ENCODE measurements at regions not wholly inside any gene's neighbourhood (a gene's known extent, or its start where the extent isn't known, plus 50 kb on each side); places are given as distances from the start of the nearest gene placed in this dataset.

GRCh38 chr1:234901491-234902049 is 227.1 kb downstream of the TOMM20 start:
- DNase-seq: no peak
- Mint-ChIP-seq H3K4me1 (peaks cover 0 to 6% (median 0%) of the 10 kb centered on the region in 3 donors), H3K27ac (peak overlapping the region in 2 of 8 donors; percentile 52 to 58), H3K27me3 (peaks cover 0 to 3% of the 10 kb centered on the region in 2 donors), H3K4me3 (no peak overlapping the region), H3K36me3 (no peaks in the 10 kb centered on the region), H3K9me3 (no peaks in the 10 kb centered on the region)
- CTCF ChIA-PET: no interaction called here
- no peaks in the 10 kb centered on the region for H3K27me3 ChIP-seq (ENCODE audit: insufficient read depth, low read length, poor library complexity, severe bottlenecking)
- no peak overlapping the region for H3K27ac ChIP-seq (ENCODE audit: low read depth, low read length)
- H3K36me3 ChIP-seq (ENCODE audit: insufficient read depth, low read length): no peaks in the 10 kb centered on the region
- POLR2A ChIA-PET: no interaction called here
- H3K4me3 ChIP-seq (ENCODE audit: low read length): no peak overlapping the region
- H3K4me1 ChIP-seq (ENCODE audit: insufficient read depth, low read length): no peaks in the 10 kb centered on the region
- H3K9me3 ChIP-seq (ENCODE audit: low read length): no peaks in the 10 kb centered on the region

GRCh38 chr1:234900595-234900994 is 228.0 kb downstream of the TOMM20 start:
- ChIA-PET CTCF (no interaction called here), POLR2A (no interaction called here)
- Histone ChIP-seq H3K4me1 (ENCODE audit: insufficient read depth, low read length) (no peaks in the 10 kb centered on the region), H3K4me3 (ENCODE audit: low read length) (no peak overlapping the region), H3K27me3 (ENCODE audit: insufficient read depth, low read length, poor library complexity, severe bottlenecking) (no peaks in the 10 kb centered on the region), H3K27ac (ENCODE audit: low read depth, low read length) (no peak overlapping the region), H3K9me3 (ENCODE audit: low read length) (no peaks in the 10 kb centered on the region), H3K36me3 (ENCODE audit: insufficient read depth, low read length) (no peaks in the 10 kb centered on the region)
- Mint-ChIP-seq H3K27me3 (peaks cover 0 to 2% of the 10 kb centered on the region in 2 donors), H3K36me3 (no peaks in the 10 kb centered on the region), H3K27ac (no peak overlapping the region), H3K4me1 (peaks cover 0 to 9% (median 0%) of the 10 kb centered on the region in 3 donors), H3K4me3 (no peak overlapping the region), H3K9me3 (no peaks in the 10 kb centered on the region)
- DNase-seq: no peak

- Histone ChIP-seq H3K4me3 (ENCODE audit: low read length) (no peak overlapping the region), H3K9me3 (ENCODE audit: low read length) (no peaks in the 10 kb centered on the region), H3K36me3 (ENCODE audit: insufficient read depth, low read length) (no peaks in the 10 kb centered on the region), H3K27ac (ENCODE audit: low read depth, low read length) (no peak overlapping the region), H3K4me1 (ENCODE audit: insufficient read depth, low read length) (peaks cover under 1% of the 10 kb centered on the region), H3K27me3 (ENCODE audit: insufficient read depth, low read length, poor library complexity, severe bottlenecking) (no peaks in the 10 kb centered on the region)
- DNase-seq: no peak
- ChIA-PET CTCF (no interaction called here), POLR2A (no interaction called here)
- H3K36me3 Mint-ChIP-seq: no peaks in the 10 kb centered on the region
- no peaks in the 10 kb centered on the region for H3K9me3 Mint-ChIP-seq
- H3K4me1 Mint-ChIP-seq: peaks cover 2 to 11% (median 6%) of the 10 kb centered on the region in 3 donors
- H3K27me3 Mint-ChIP-seq: peaks cover 0 to 2% of the 10 kb centered on the region in 2 donors
- no peak overlapping the region for H3K27ac Mint-ChIP-seq
- no peak overlapping the region for H3K4me3 Mint-ChIP-seq
These were observed 228.9 kb downstream of the TOMM20 start for GRCh38 chr1:234899730-234900072.

- Mint-ChIP-seq H3K4me1 (peaks cover 8 to 16% (median 11%) of the 10 kb centered on the region in 3 donors), H3K4me3 (no peak overlapping the region), H3K36me3 (no peaks in the 10 kb centered on the region), H3K9me3 (no peaks in the 10 kb centered on the region), H3K27ac (peak overlapping the region in 1 of 8 donors; percentile 24), H3K27me3 (peaks cover 0 to 2% of the 10 kb centered on the region in 2 donors)
- H3K4me1 ChIP-seq (ENCODE audit: insufficient read depth, low read length): peaks cover 6% of the 10 kb centered on the region
- CTCF ChIA-PET: no interaction called here
- no peaks in the 10 kb centered on the region for H3K27me3 ChIP-seq (ENCODE audit: insufficient read depth, low read length, poor library complexity, severe bottlenecking)
- POLR2A ChIA-PET: no interaction called here
- H3K27ac ChIP-seq (ENCODE audit: low read depth, low read length): no peak overlapping the region
- no peak overlapping the region for H3K4me3 ChIP-seq (ENCODE audit: low read length)
- no peaks in the 10 kb centered on the region for H3K9me3 ChIP-seq (ENCODE audit: low read length)
- H3K36me3 ChIP-seq (ENCODE audit: insufficient read depth, low read length): no peaks in the 10 kb centered on the region
- DNase-seq: no peak
These were observed 229.5 kb downstream of the TOMM20 start for GRCh38 chr1:234899041-234899729.

GRCh38 chr1:234898455-234899033 is 230.1 kb downstream of the TOMM20 start:
- Mint-ChIP-seq H3K36me3 (no peaks in the 10 kb centered on the region), H3K4me1 (peaks cover 9 to 19% (median 17%) of the 10 kb centered on the region in 3 donors), H3K4me3 (no peak overlapping the region), H3K27ac (peak overlapping the region in 1 of 8 donors; percentile 24), H3K27me3 (peaks cover 0 to 2% of the 10 kb centered on the region in 2 donors), H3K9me3 (no peaks in the 10 kb centered on the region)
- H3K9me3 ChIP-seq (ENCODE audit: low read length): no peaks in the 10 kb centered on the region
- DNase-seq: no peak
- ChIA-PET CTCF (interaction anchor here (1.2 kb wide), 1 partner anchor 15 kb away, joined by 3 read pairs; no protein-coding TSS in a partner anchor), POLR2A (no interaction called here)
- H3K27ac ChIP-seq (ENCODE audit: low read depth, low read length): no peak overlapping the region
- no peaks in the 10 kb centered on the region for H3K27me3 ChIP-seq (ENCODE audit: insufficient read depth, low read length, poor library complexity, severe bottlenecking)
- H3K4me3 ChIP-seq (ENCODE audit: low read length): no peak overlapping the region
- peaks cover 8% of the 10 kb centered on the region for H3K4me1 ChIP-seq (ENCODE audit: insufficient read depth, low read length)
- no peaks in the 10 kb centered on the region for H3K36me3 ChIP-seq (ENCODE audit: insufficient read depth, low read length)

- no peak overlapping the region for H3K27ac ChIP-seq (ENCODE audit: low read depth, low read length)
- no peaks in the 10 kb centered on the region for H3K36me3 ChIP-seq (ENCODE audit: insufficient read depth, low read length)
- CTCF ChIA-PET: interaction anchor here (1.2 kb wide), 1 partner anchor 16 kb away, joined by 3 read pairs; no protein-coding TSS in a partner anchor
- Mint-ChIP-seq H3K4me1 (peaks cover 9 to 19% (median 18%) of the 10 kb centered on the region in 3 donors), H3K36me3 (no peaks in the 10 kb centered on the region), H3K27me3 (peaks cover 0 to 2% of the 10 kb centered on the region in 2 donors), H3K27ac (peak overlapping the region in 1 of 8 donors; percentile 50), H3K9me3 (no peaks in the 10 kb centered on the region), H3K4me3 (no peak overlapping the region)
- H3K27me3 ChIP-seq (ENCODE audit: insufficient read depth, low read length, poor library complexity, severe bottlenecking): no peaks in the 10 kb centered on the region
- H3K4me3 ChIP-seq (ENCODE audit: low read length): no peak overlapping the region
- no peak for DNase-seq
- POLR2A ChIA-PET: no interaction called here
- peaks cover 8% of the 10 kb centered on the region for H3K4me1 ChIP-seq (ENCODE audit: insufficient read depth, low read length)
- no peaks in the 10 kb centered on the region for H3K9me3 ChIP-seq (ENCODE audit: low read length)
These were observed 230.7 kb downstream of the TOMM20 start for GRCh38 chr1:234897754-234898454.

GRCh38 chr1:234897390-234897749 is 231.3 kb downstream of the TOMM20 start:
- no peak overlapping the region for H3K27ac Mint-ChIP-seq

More at GRCh38 chr1:234897390-234897749, 231.3 kb downstream of the TOMM20 start:
- Mint-ChIP-seq H3K27me3 (peaks cover 0 to 2% of the 10 kb centered on the region in 2 donors), H3K4me1 (peaks cover 9 to 19% (median 18%) of the 10 kb centered on the region in 3 donors), H3K4me3 (no peak overlapping the region), H3K36me3 (no peaks in the 10 kb centered on the region), H3K9me3 (no peaks in the 10 kb centered on the region)
- Histone ChIP-seq H3K9me3 (ENCODE audit: low read length) (no peaks in the 10 kb centered on the region), H3K4me3 (ENCODE audit: low read length) (no peak overlapping the region), H3K4me1 (ENCODE audit: insufficient read depth, low read length) (peaks cover 8% of the 10 kb centered on the region), H3K27ac (ENCODE audit: low read depth, low read length) (no peak overlapping the region), H3K27me3 (ENCODE audit: insufficient read depth, low read length, poor library complexity, severe bottlenecking) (no peaks in the 10 kb centered on the region), H3K36me3 (ENCODE audit: insufficient read depth, low read length) (no peaks in the 10 kb centered on the region)
- ChIA-PET CTCF (interaction anchor here (1.2 kb wide), 1 partner anchor 16 kb away, joined by 3 read pairs; no protein-coding TSS in a partner anchor), POLR2A (no interaction called here)
- no peak for DNase-seq

Measured in CD8-positive, alpha-beta memory T cell (primary cell).